Ishikawa (cell line): ENCODE measurements at regions not wholly inside any gene's neighbourhood (a gene's known extent, or its start where the extent isn't known, plus 50 kb on each side); places are given as distances from the start of the nearest gene placed in this dataset.

Source experiments
- CEBPB ChIP-seq: IDR thresholded peaks from 2 replicates; pipeline ENCODE4 v1.6.1; 2012
- CREB1 ChIP-seq: IDR thresholded peaks from 2 replicates; pipeline ENCODE4 v1.6.1; 2012; ENCODE audit warnings: low read depth
- EGR1 ChIP-seq: IDR thresholded peaks from 2 replicates; pipeline ENCODE4 v1.6.1; 2012
- EP300 ChIP-seq: IDR thresholded peaks from 2 replicates; pipeline ENCODE4 v1.6.1; 2012; ENCODE audit warnings: borderline replicate concordance
- FOXM1 ChIP-seq: IDR thresholded peaks from 2 replicates; pipeline ENCODE4 v1.6.1; 2012; ENCODE audit warnings: low read depth, borderline replicate concordance
- RAD21 ChIP-seq: IDR thresholded peaks from 2 replicates; pipeline ENCODE4 v1.6.1; 2012; ENCODE audit warnings: low read depth
- TAF1 ChIP-seq: IDR thresholded peaks from 2 replicates; pipeline ENCODE4 v1.6.1; 2012; ENCODE audit warnings: low read depth, mild to moderate bottlenecking
- TCF12 ChIP-seq: IDR thresholded peaks from 2 replicates; pipeline ENCODE4 v1.6.1; 2012; ENCODE audit warnings: low read depth
- TEAD4 ChIP-seq: IDR thresholded peaks from 2 replicates; pipeline ENCODE4 v1.6.1; 2012
- USF1 ChIP-seq: IDR thresholded peaks from 2 replicates; pipeline ENCODE4 v1.6.1; 2012
- YY1 ChIP-seq: IDR thresholded peaks from 2 replicates; pipeline ENCODE4 v1.6.1; 2012; ENCODE audit warnings: low read depth
- TF ChIP-seq, protein P1 (sequence below): IDR thresholded peaks from 2 replicates; pipeline ENCODE4 v1.6.1; 2012; ENCODE audit warnings: low read depth, mild to moderate bottlenecking

- TF ChIP-seq, protein P1, sequence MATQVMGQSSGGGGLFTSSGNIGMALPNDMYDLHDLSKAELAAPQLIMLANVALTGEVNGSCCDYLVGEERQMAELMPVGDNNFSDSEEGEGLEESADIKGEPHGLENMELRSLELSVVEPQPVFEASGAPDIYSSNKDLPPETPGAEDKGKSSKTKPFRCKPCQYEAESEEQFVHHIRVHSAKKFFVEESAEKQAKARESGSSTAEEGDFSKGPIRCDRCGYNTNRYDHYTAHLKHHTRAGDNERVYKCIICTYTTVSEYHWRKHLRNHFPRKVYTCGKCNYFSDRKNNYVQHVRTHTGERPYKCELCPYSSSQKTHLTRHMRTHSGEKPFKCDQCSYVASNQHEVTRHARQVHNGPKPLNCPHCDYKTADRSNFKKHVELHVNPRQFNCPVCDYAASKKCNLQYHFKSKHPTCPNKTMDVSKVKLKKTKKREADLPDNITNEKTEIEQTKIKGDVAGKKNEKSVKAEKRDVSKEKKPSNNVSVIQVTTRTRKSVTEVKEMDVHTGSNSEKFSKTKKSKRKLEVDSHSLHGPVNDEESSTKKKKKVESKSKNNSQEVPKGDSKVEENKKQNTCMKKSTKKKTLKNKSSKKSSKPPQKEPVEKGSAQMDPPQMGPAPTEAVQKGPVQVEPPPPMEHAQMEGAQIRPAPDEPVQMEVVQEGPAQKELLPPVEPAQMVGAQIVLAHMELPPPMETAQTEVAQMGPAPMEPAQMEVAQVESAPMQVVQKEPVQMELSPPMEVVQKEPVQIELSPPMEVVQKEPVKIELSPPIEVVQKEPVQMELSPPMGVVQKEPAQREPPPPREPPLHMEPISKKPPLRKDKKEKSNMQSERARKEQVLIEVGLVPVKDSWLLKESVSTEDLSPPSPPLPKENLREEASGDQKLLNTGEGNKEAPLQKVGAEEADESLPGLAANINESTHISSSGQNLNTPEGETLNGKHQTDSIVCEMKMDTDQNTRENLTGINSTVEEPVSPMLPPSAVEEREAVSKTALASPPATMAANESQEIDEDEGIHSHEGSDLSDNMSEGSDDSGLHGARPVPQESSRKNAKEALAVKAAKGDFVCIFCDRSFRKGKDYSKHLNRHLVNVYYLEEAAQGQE: no peak
- TF ChIP-seq EGR1: no peak
- TF ChIP-seq EP300: no peak
- no peak for TF ChIP-seq TAF1
- TF ChIP-seq TCF12: no peak
- TF ChIP-seq CEBPB: peak; percentile 51; the same call in 1 of the 2 replicates
- TF ChIP-seq YY1: no peak
- no peak for TF ChIP-seq USF1
- TF ChIP-seq FOXM1: no peak
- TF ChIP-seq RAD21: no peak
- TF ChIP-seq TEAD4: peak; percentile 66
- TF ChIP-seq CREB1: no peak
Measured at GRCh38 chr12:45622210-45622937, 107.1 kb upstream of the ARID2 start.
